ENCODE measurements at regions not wholly inside any gene's neighbourhood (a gene's known extent, or its start where the extent isn't known, plus 50 kb on each side); places are given as distances from the start of the nearest gene placed in this dataset.
"Not testable (repeated sequence)": the region's sequence is repeated elsewhere in the genome, so short reads cannot be mapped to it uniquely, and the experiment has no call there.

DNA sequence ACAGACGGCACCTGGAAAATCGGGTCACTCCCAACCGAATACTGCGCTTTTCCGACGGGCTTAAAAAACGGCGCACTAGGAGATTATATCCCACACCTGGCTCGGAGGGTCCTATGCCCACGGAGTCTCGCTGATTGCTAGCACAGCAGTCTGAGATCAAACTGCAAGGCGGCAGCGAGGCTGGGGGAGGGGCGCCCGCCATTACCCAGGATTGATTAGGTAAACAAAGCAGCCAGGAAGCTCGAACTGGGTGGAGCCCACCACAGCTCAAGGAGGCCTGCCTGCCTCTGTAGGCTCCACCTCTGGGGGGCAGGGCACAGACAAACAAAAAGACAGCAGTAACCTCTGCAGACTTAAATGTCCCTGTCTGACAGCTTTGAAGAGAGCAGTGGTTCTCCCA is 64.5 kb downstream of the SLC30A10 start:
- not testable (repeated sequence) for DNase-seq (ENCODE audit: low spot score)

DNA sequence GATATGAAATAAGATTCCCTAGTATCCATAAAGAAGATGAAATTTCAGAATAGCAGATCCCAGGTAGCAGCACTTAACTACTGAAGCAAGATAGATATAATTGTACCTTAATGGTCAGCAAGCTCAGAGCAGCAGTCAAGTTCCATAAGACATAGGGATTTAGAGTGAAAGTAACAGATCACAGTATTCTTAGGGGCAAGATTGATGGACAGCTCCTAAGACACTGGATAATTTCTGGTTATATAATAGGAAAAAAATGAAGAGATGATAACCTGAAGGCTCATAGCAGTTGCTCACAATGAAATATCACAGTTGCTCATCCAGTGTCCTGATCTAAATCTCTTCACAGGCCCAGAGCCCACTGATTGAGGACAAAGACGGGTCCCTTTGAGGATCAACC is 66.0 kb downstream of the SLC30A10 start:
- DNase-seq (ENCODE audit: low spot score): no peak

DNA sequence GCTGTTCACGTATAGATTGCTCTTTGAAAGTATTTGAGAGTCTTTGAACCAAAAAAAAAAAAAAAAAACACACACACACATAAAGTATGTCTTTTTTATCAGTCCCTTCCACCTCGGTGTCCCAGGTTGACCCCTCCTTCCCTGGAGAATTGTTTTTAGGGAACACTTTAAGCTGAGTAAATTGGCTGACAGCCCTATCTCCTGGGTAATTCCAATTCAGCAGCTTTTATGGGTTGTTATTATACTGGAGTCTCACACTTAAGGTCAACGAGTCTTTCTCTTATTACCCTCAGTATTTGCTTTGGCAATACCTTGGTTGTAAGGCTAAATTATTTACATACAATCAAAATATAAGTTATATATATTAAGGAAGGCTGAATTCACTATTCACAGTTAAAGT is 69.4 kb downstream of the SLC30A10 start:
- no peak for DNase-seq (ENCODE audit: low spot score)

DNA sequence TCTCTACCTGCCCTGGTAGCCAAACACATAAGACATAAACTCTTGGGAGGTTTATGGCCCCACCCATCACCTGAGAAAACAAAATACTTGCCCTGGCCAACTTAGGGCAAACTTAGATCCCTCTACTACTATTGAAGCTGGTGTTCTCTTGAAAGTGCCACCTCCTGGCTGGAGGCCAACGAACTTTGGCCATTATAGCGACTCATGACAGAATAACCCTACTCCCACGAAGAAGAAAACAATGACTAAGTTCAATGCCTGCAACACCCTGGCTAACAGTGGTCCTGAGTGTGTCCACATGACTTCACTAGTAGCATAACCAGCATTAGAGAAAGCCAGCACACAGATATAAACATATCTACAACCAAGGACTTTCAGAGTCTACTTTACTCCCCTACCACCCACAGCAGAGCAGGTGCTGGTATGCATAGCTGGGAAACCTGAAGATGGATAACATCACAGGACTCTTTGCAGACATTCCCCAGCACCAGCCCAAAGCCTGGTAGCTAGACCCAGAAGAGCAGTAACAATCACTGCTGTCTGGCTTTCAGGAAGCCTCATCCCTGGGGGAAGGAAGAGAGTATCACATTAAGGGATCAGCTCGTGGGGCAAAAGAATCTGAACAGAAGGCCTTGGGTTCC is 81.0 kb downstream of the SLC30A10 start:
- no peak for DNase-seq (ENCODE audit: low spot score)

DNA sequence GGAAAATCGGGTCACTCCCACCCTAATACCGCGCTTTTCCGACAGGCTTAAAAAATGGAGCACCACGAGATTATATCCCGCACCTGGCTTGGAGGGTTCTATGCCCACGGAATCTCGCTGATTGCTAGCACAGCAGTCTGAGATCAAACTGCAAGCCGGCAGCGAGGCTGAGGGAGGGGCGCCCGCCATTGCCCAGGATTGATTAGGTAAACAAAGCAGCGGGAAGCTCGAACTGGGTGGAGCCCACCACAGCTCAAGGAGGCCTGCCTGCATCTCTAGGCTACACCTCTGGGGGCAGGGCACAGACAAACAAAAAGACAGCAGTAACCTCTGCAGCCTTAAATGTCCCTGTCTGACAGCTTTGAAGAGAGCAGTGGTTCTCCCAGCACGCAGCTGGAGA is 88.8 kb downstream of the SLC30A10 start:
- DNase-seq (ENCODE audit: low spot score): not testable (repeated sequence)

DNA sequence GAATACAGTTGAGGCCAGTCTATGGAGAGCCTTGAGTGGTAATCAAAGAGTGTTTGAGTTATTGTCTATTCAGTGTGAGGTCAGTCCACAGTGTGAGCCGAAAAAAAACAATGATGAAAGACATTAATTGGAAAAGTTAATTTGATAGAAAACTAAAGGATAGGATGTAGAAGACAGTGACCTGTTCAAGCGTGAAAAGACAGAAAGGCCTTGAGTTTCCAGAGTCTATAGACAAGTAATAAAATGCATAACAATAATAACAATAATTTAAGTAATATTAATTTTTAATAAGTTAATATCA is 90.4 kb downstream of the SLC30A10 start:
- DNase-seq (ENCODE audit: low spot score): no peak

DNA sequence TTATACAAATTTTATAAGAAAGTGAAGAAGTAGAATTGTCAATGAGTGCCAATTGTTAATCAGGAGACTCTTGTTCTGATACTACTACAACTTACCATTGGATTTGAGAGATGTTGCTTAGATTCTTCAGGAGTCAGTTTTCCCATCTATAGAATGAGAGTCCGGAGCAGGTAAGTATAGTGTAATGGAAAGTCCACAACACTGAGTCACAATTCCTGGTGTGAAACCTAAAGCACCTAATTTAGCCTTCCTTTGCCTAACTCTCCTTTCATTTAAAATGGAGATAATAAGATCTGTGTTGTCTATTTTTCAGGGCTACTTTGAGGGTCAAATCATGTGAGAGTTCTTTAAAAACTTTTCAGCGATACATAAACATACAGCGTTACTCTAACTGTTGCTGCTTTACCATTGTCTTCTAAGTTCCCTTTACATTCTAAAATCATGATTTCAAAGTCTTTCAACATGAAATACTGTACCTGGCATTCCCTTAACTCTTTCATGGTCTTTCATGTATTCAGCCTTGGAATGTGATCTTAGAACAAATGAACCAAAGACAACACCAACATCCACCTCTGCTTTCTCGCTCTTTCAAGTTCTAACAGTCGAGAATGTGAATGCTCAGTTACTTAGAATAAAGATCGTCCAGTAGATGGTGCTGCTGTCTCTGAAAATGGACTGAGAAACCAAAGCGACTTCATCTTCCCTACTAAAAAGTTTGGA is 90.9 kb downstream of the SLC30A10 start:
- DNase-seq (ENCODE audit: low spot score): peak; percentile 19

DNA sequence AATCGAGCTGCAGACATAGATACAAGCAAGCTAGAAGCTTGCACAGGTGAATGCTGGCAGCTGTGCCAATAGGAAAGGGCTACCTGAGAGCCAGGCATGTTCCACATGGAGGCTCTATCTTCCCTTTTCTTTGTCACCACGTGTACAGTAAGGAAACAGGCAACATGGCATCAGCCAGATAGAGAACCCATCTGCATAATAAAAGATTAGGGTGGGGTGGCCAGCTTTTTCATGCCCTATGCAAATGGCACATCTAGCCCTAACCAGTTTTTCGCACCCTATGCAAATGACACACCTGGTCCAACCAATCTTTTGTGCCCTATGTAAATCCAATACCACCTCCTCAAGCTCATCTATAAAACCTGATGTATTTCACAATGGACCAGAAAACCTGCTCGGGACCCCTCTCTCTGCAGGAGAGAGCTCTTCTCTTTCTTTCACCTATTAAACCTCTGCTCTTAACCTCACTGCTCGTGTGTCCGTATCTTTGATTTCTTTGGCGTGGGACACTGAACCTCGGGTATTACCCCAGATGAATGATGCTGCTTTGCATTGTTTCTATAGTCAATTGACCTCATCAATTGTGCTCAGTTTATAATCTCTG is 93.9 kb downstream of the SLC30A10 start:
- DNase-seq (ENCODE audit: low spot score): no peak

DNA sequence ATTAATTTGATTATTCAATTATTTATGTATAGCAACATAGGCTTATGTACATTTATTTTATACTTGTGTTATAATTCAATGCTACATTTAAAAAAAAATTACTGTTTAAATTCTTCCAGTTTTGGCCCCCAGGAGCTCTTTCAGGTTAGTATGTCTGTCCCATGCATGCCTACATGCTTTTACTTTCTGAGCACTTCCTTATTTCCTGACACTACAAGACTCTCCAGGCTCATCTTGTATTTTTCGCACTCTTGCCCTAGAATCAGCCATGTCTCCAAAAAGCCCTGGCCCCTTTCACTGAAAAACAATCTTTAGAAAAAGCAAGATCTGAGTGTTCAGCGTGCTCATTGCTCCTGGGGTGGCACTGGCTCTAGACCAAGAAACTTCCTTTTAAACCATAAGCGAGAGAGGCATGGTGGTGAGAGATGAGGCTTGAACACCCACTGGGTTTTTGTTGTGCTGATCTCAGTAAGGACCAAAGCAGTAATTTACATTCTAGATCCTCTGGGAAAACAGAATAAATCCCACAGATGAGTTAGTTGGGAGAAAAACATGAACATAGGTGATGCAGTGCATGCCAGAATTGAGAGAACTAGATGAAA is 95.0 kb downstream of the SLC30A10 start:
- DNase-seq (ENCODE audit: low spot score): no peak

DNA sequence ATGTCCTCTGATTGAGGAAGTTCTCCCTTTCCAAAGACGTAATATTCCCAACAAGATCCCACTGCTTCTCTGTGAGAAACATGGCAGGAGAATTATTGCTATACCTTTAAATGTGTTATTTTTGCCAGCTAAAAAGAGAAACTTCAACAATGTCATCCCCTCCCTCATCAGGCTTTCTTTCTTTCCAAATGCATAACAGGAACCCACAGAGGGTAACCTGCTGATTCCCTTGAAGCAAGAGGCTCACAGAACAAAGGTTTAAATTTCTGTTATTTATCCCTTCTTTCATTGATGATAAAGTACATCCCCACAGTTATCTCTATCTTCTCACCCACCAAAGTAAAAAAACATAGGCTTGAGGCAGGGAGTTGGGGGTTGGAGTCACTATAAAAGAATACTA is 102.1 kb downstream of the SLC30A10 start:
- no peak for DNase-seq (ENCODE audit: low spot score)

DNA sequence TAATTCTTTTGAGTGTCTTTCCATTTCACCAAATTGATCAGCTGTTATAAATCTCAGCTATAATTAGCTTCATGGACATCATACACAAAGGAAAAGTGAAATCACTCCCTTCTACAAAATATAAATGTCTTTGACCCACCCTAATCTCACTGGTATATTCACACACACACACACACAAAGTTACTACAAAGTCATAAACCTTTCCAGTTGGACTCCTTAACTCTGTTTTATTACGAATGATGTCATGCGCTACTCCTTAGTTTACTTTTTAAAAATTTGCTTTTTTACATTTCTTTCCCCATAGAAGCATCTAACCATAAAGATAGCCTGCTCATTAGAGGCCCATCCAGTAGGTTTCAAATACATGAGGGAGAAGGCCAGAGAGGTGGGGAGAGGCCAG is 103.0 kb downstream of the SLC30A10 start:
- DNase-seq (ENCODE audit: low spot score): no peak

DNA sequence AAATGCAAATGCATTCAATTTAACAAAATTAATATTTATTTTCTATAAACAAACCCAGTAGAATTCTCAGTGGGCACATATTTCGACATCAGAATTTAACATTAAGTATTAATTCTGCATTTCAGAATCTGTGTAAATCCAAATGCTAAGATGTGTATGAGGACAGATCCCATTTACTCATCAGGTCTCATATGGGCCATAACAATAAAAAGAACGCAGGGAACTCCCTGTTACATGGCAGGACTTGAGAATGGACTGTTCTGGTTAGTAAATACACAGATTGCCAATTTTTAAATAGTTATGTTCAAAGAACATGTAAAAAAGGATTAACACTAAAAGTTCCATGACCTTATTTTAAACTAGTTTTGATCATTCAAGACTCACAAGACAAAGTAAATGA is 104.0 kb downstream of the SLC30A10 start:
- DNase-seq (ENCODE audit: low spot score): no peak

DNA sequence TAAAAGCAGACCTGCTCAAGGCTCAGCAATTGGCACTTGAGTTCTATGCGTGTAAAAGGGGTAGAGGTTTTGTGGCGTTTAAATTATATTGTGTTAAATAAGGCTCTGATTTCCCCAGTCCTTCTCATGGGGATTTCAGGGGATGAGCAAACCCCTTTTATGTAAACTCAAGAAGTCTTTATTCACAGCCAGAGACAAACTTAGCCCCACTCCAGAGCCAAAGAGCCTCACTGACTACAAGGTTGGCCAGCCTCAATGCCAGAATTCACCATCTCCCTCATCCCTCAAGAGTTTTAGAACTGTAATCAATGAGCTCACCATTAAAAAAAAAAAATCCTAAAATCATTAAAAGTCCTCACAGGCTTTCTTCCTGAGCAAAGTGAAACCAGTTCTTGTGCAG is 107.8 kb downstream of the SLC30A10 start:
- no peak for DNase-seq (ENCODE audit: low spot score)

DNA sequence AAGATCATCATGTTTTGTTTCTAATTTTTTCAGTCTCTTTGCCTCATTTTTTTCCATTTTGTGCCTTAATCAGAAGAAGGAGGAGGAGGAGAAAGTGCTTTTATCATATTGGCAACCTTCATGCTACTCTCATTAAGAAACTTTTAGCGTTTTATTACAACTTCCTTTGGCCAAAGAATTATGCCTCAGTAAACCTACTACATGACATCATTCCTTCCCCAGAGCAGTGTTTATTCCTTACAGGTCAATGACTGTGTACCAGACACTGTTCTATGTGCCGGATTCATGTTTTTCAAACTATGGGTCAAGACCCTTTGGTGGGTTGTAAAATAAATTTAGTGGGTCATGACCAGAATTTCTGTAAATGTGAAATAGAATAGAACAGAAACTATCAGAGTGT is 110.4 kb downstream of the SLC30A10 start:
- DNase-seq (ENCODE audit: low spot score): no peak

DNA sequence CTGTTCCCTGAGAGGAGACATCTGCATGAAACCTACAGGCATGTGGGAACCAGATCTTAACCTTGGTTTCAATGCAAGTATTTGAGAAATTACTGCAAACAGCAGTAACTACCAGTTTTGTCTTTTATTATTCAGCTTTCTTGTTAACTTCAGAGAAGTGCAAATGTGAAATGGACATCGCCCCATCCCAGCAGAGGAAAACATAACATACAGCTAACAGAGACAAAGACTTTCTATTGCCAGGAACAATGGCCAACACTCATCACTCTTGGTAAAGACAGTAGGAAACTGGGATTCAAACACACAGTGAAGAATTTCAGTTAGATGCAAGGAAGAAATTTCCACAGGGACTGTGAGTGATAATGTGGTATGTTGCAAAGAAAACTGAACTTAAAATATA is 115.1 kb downstream of the SLC30A10 start:
- no peak for DNase-seq (ENCODE audit: low spot score)

DNA sequence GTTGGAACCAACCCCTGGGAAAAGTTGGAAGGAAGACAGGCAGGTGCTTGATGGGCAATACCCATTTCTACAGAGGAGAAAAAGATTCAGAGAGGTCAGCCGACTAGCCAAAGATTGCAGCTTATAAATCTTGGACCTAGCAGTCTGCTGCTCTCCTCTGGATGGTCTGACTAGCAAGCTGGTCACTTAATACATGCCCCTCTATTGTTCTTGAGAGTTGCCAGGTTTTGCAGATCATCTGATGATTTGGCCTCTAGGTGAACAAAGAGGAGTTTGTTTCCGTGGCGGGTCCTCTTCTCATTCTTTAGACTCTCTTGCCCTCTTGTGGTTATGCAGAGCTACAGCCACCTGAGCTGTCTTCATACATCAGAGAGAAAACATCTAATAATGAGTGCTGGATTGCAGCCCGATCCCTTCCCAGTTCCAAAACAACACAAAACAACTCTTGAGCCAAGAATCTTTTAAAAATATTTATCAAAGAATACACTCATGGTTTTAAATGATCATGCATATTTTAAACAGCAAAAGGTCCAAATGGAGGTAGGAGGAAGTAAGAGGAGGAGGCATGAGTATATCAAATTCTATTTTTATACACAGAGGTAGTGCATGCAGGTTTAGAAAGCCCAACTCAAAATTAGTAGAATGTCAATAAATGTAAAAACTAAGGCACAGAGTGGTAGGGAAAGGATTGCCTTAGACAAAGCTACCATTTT is 115.7 kb downstream of the SLC30A10 start:
- peak; percentile 16 for DNase-seq (ENCODE audit: low spot score)

DNA sequence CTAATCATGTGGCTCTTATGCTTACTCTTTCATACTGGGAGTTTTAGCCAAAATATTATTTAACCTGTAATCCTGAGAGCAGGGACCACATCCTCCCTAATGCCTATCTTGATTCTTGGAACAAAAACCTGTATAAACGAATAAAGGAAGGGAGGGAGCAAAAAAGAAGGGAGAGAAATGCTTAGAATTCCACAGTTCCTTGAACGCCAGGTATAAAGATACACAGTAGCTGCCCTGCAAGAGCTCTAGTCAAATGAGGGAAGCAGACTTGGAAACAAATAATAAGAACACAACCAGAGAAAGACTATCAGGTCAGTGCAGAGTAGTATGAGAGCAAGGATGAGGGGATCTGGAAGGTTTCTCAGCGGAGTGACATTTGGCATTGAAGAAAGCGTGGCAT is 116.3 kb downstream of the SLC30A10 start:
- DNase-seq (ENCODE audit: low spot score): no peak

DNA sequence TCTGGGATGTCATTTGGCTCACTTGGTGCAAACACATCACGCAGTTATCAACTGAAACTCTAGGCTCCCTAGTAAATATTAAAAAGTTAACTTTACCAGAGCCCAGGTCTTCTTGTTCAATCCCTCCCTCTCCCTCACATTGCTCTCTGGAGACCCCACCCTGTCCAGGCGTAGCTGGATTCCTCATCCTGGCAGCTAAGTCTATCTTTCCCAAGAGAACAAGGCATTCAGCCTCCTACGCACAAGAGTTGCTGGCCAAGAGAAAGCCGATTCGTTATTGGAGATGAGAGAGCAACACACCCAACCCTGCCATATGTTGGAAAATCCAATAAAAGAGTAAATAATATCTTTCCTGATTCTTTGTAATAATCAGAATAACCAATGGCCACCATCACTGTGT is 117.9 kb downstream of the SLC30A10 start:
- no peak for DNase-seq (ENCODE audit: low spot score)

DNA sequence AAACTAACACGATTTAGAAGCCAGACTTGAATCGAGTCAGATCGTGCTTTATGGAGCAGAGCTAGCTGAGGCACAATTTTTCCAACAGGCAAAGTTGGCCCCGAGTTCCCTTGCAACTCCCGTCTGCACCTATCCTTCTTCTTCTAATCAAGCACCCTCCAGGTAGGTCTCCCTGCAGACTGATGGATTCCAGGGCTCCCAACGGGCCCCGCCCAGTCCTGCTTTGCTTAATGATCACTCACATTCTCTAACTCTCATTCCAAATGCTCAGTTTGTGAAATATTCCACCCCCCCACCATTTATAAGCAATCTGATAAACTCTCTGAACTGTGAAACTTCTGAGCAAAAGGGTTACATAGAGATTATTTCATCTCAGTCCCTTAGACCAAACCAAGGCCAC is 119.6 kb downstream of the SLC30A10 start:
- no peak for DNase-seq (ENCODE audit: low spot score)

DNA sequence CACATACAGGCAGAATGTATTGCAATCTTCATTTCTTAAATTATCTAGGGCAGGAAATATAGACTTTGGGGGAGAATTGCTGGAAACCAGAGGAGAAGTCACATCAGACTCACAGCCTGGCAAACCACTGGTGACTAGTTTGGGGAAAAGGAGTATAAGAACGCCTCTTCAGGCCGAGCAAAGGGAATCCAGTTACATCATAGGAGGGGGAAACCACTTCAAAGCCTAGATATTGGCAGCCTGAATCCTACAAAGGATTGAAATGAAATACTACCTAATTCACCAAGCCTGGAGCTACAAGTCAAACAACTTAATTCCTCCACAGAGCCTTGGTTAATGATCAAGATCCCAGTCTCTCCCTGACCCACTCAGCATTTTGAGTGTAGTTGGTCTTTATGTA is 121.7 kb downstream of the SLC30A10 start:
- DNase-seq (ENCODE audit: low spot score): no peak

DNA sequence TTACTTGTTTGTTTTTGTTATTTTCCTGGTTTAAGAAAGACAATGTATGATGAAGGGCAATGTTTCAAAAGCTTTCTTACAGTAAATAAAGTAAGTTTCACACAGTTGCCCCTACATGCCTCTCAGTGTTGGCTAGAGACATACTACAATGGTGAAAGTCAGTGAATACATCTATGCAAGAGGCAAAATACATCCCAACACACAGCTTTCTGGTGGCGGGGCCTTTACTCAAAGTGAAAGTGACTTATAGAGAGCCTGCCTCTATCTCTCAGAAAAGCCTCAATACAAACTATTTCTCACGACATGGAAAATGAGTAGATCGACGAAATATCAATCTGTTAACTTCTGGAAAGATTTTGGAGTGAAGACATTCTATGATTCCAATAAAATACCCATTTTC is 122.3 kb downstream of the SLC30A10 start:
- no peak for DNase-seq (ENCODE audit: low spot score)

DNA sequence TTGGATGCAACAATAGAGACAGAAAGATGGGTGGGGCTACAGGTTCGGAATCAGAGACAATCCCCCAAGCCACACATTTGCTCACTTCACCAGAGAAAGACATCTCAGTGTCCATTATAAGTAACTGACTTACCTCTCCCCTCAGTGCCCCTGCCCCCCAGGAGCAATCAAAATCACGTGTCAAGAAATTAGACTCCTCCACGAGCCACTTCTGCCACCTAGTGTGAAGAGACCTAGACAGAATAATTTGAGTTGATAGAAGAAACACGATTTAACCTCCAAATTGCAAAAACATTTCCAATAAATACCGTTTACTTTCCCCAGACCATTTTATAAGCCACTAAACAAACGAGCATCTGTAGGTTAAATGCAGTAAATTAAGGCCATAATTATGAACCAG is 123.2 kb downstream of the SLC30A10 start:
- no peak for DNase-seq (ENCODE audit: low spot score)

Data from hepatic stellate cell (primary cell).